ENCODE measurements at regions not wholly inside any gene's neighbourhood (a gene's known extent, or its start where the extent isn't known, plus 50 kb on each side); places are given as distances from the start of the nearest gene placed in this dataset.

- H3K4me3 ChIP-seq = no peak overlapping the region
- H3K27ac ChIP-seq = no peak overlapping the region
- H3K9me3 ChIP-seq = no peaks in the 10 kb centered on the region
- TF ChIP-seq, protein P1, sequence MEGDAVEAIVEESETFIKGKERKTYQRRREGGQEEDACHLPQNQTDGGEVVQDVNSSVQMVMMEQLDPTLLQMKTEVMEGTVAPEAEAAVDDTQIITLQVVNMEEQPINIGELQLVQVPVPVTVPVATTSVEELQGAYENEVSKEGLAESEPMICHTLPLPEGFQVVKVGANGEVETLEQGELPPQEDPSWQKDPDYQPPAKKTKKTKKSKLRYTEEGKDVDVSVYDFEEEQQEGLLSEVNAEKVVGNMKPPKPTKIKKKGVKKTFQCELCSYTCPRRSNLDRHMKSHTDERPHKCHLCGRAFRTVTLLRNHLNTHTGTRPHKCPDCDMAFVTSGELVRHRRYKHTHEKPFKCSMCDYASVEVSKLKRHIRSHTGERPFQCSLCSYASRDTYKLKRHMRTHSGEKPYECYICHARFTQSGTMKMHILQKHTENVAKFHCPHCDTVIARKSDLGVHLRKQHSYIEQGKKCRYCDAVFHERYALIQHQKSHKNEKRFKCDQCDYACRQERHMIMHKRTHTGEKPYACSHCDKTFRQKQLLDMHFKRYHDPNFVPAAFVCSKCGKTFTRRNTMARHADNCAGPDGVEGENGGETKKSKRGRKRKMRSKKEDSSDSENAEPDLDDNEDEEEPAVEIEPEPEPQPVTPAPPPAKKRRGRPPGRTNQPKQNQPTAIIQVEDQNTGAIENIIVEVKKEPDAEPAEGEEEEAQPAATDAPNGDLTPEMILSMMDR (IDR thresholded peaks at IDR 0.05) = no peak
- TF ChIP-seq POLR2A (IDR thresholded peaks at IDR 0.05) (no peak), EP300 (IDR thresholded peaks at IDR 0.05) (no peak)
- H3K27me3 ChIP-seq = no peaks in the 10 kb centered on the region
- no peaks in the 10 kb centered on the region for H3K4me1 ChIP-seq (ENCODE audit: insufficient read depth)
- no peak for DNase-seq
- intact Hi-C loops (cut with DNase I) = no loop called here
- H3K36me3 ChIP-seq = no peaks in the 10 kb centered on the region
- WGBS, 3 donors = 68 to 77% (median 75%) methylated on average over 1 of the region's 1 CpG
Measured at GRCh38 chr13:79853251-79853650, 372.3 kb downstream of the NDFIP2 start.

DNA sequence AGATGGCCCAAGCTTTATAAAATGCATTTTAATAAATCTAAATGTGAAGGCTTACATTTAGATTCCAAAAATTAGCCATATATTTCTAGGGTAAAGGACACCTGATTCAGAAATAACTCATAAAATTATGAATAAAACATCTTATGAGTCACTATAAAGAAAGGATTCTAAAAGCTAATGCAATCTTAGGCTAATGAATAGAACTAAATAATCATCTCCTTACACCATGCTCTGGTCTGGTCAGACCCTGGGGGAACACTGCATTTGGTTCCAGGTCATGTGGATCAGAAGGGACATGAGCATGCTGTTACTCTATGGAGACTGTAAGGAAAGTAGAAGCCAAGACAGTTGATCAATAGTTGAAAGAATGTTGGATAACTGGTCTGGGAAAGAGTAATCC is 370.4 kb downstream of the NDFIP2 start:
- no peak for DNase-seq
- H3K9me3 ChIP-seq = no peaks in the 10 kb centered on the region
- no peaks in the 10 kb centered on the region for H3K36me3 ChIP-seq
- intact Hi-C loops (cut with DNase I) = no loop called here
- TF ChIP-seq POLR2A (IDR thresholded peaks at IDR 0.05) (no peak), EP300 (IDR thresholded peaks at IDR 0.05) (no peak)
- TF ChIP-seq, protein P1 (IDR thresholded peaks at IDR 0.05) = no peak
- no peaks in the 10 kb centered on the region for H3K4me1 ChIP-seq (ENCODE audit: insufficient read depth)
- no peak overlapping the region for H3K4me3 ChIP-seq
- H3K27me3 ChIP-seq = no peaks in the 10 kb centered on the region
- no peak overlapping the region for H3K27ac ChIP-seq

DNA sequence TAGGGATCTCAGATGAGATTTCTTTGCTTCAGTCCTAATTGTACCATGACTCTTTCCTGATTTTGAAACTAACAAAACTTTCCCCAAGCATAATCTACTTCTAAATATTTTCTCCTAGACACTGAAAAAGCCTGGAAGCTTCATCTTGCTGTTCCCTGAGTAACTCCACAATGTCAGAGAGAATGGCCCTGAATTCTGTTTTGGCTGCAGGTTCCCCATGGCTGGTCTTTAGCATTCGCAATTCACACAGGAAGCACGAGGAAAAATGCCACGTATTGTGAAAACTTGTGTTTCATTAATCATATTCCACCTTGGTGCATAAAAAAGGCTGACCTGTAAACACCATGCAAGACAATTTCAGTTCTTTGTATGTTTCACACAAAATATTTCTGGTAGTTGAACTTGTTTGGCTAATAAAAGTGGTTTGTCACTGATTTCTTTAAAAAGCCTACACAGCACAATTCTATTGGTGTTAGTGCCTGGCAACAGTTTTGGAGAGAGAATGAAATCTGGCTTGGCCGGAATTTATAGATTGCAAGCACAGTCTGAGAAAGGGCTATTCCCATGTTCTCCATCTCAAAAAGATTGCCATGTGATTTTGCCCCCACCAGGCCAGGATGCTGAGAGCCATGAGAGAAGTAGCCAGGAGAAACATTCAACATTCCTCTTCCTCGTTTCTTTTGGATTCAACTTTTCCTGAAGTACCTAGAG is 367.1 kb downstream of the NDFIP2 start:
- Histone ChIP-seq H3K9me3 (no peaks in the 10 kb centered on the region), H3K27me3 (no peaks in the 10 kb centered on the region), H3K36me3 (no peaks in the 10 kb centered on the region), H3K27ac (no peak overlapping the region), H3K4me1 (ENCODE audit: insufficient read depth) (no peaks in the 10 kb centered on the region), H3K4me3 (no peak overlapping the region)
- 52 to 61% (median 58%) methylated on average over 5 of the region's 5 CpGs for WGBS, 3 donors
- intact Hi-C loops (cut with DNase I) = no loop called here
- no peak for DNase-seq
- TF ChIP-seq, protein P1 (IDR thresholded peaks at IDR 0.05) = no peak
- no peak for TF ChIP-seq POLR2A (IDR thresholded peaks at IDR 0.05)

DNA sequence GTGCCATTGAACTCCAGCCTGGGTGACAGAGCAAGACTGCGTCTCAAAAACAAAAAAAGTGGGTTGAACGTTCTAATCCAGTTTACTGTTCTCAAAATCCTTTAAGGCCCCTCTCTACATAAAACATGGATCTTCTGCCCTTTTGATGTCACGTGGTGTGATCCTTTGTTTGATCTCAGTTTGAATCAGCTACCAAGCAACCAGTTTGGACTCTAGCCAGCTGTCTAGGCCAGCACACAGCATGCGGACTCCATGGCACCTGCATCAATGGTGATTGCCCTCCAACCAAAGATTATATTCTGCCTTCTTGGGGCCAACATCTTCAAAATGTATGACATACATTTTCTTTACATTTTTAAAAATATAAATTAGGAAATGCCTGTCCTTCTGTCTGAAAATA is 365.4 kb downstream of the NDFIP2 start:
- DNase-seq = no peak
- no peaks in the 10 kb centered on the region for H3K36me3 ChIP-seq
- no peak overlapping the region for H3K27ac ChIP-seq
- no peaks in the 10 kb centered on the region for H3K9me3 ChIP-seq
- whole genome bisulfite sequencing, 3 donors = 93 to 94% (median 93%) methylated on average over 4 of the region's 4 CpGs
- no peaks in the 10 kb centered on the region for H3K4me1 ChIP-seq (ENCODE audit: insufficient read depth)
- no peaks in the 10 kb centered on the region for H3K27me3 ChIP-seq
- TF ChIP-seq EP300 (IDR thresholded peaks at IDR 0.05) (no peak), POLR2A (IDR thresholded peaks at IDR 0.05) (no peak)
- TF ChIP-seq, protein P1 (IDR thresholded peaks at IDR 0.05) = no peak
- no peak overlapping the region for H3K4me3 ChIP-seq
- intact Hi-C loops (cut with DNase I) = no loop called here

All from ovary (tissue), 7 donors.